Esophagus squamous epithelium (tissue), 4 donors: ENCODE measurements at regions not wholly inside any gene's neighbourhood (a gene's known extent, or its start where the extent isn't known, plus 50 kb on each side); places are given as distances from the start of the nearest gene placed in this dataset.

Source experiments
- CTCF ChIP-seq, 6 experiments: fragments of 450-650 bp in 4 of 6; fragments of 200-600 bp in 2 of 6; sonication (generic) in 2 of 6; IDR thresholded peaks; one replicate each; pipeline ENCODE4 v1.5.1; 2016 to 2019; ENCODE audit warnings: antibody characterized with exemption in 6 of 6, mild to moderate bottlenecking in 4 of 6, moderate library complexity in 4 of 6
- POLR2A ChIP-seq, 4 donors: fragments of 450-650 bp; IDR thresholded peaks; one replicate each; pipeline ENCODE4 v1.6.1; 2017; ENCODE audit warnings: antibody characterized with exemption in 4 of 4, mild to moderate bottlenecking in 4 of 4, moderate library complexity in 3 of 4

GRCh38 chr1:201773764-201774163 lies 55.2 kb upstream of the IPO9 start:
- TF ChIP-seq CTCF (IDR thresholded peaks at IDR 0.05) (no peak), POLR2A (IDR thresholded peaks at IDR 0.05) (no peak)
